Kidney epithelial cell (primary cell): ENCODE measurements at regions not wholly inside any gene's neighbourhood (a gene's known extent, or its start where the extent isn't known, plus 50 kb on each side); places are given as distances from the start of the nearest gene placed in this dataset.
A peak's percentile ranks its signal among the peaks of the same experiment; 100 is the strongest.

Source experiments
- DNase-seq: peaks from one replicate; pipeline ENCODE4 v3.0.0-alpha.2; 2010; ENCODE audit warnings: low read depth
- H3K27me3 ChIP-seq: 2 replicates; pipeline ENCODE4 v1.6.0; 2011; ENCODE audit warnings: low read length; ENCODE audit not compliant: control insufficient read depth, insufficient read depth
- H3K36me3 ChIP-seq: 2 replicates; pipeline ENCODE4 v1.5.1; 2011; ENCODE audit warnings: low read length; ENCODE audit not compliant: control insufficient read depth, insufficient read depth
- H3K4me3 ChIP-seq: 2 replicates; pipeline ENCODE4 v1.5.1; 2011; ENCODE audit warnings: low read depth, mild to moderate bottlenecking, control low read depth, low read length
- TF ChIP-seq, protein P1 (sequence below): IDR thresholded peaks from 2 replicates; pipeline ENCODE4 v1.5.1; 2011; ENCODE audit warnings: mild to moderate bottlenecking, moderate library complexity, low read length, control low read depth, inconsistent platforms; ENCODE audit not compliant: insufficient read depth, poor library complexity, severe bottlenecking

DNA sequence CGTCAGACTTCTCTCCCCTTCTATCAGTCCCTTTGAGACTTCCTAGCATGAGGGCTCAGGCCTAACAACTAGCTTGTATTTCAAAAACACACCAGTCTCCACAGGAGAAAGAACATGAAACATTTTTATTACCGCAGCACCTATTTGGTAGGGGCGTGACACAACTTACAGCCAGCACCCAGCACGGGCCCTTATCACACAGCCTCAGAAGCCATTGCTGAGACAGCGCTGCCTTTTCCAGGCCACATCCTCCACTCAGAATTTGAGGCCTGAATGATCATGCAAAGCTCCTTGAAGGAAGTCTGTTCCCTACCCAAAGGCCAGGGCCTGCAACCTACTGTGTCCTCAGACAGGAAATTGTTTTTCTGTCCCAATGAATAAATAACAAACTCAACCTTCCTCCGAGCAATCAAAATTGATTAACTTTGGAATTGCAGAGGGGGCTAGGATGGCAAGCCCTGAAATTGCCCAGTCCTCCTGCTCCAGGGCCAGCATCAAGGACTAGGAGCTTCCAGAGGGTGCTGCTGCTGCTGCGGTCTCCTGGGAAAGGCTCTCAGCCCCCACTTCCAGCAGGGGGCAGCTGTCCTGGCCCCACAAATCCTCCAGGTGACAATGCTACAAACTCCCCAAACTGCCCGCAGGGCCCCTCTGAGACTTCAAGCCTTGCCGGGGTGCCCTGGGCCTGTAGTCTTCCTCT lies 94.3 kb upstream of the GALNT2 start:
- no peak overlapping the region for H3K4me3 ChIP-seq
- DNase-seq = no peak
- H3K27me3 ChIP-seq = no peaks in the 10 kb centered on the region
- no peaks in the 10 kb centered on the region for H3K36me3 ChIP-seq
- TF ChIP-seq, protein P1, sequence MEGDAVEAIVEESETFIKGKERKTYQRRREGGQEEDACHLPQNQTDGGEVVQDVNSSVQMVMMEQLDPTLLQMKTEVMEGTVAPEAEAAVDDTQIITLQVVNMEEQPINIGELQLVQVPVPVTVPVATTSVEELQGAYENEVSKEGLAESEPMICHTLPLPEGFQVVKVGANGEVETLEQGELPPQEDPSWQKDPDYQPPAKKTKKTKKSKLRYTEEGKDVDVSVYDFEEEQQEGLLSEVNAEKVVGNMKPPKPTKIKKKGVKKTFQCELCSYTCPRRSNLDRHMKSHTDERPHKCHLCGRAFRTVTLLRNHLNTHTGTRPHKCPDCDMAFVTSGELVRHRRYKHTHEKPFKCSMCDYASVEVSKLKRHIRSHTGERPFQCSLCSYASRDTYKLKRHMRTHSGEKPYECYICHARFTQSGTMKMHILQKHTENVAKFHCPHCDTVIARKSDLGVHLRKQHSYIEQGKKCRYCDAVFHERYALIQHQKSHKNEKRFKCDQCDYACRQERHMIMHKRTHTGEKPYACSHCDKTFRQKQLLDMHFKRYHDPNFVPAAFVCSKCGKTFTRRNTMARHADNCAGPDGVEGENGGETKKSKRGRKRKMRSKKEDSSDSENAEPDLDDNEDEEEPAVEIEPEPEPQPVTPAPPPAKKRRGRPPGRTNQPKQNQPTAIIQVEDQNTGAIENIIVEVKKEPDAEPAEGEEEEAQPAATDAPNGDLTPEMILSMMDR = peak; percentile 21

DNA sequence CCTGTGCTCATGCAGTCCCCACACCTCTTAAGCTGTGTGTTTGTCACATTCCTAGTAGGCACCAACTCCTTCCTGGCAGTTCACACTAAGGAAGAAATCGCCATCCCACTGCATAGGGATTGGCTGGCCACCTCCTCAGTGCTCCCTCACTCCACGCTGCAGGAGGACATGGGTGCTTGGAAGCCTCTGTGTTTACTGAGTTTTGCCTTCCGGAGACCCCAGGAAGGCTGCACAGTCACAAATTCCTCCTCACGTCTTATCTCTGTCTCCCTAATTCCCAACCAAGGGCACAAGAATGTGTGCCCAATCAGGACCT lies 93.8 kb upstream of the GALNT2 start:
- Histone ChIP-seq H3K27me3 (no peaks in the 10 kb centered on the region), H3K4me3 (no peak overlapping the region), H3K36me3 (no peaks in the 10 kb centered on the region)
- DNase-seq = no peak
- TF ChIP-seq, protein P1 = no peak

DNA sequence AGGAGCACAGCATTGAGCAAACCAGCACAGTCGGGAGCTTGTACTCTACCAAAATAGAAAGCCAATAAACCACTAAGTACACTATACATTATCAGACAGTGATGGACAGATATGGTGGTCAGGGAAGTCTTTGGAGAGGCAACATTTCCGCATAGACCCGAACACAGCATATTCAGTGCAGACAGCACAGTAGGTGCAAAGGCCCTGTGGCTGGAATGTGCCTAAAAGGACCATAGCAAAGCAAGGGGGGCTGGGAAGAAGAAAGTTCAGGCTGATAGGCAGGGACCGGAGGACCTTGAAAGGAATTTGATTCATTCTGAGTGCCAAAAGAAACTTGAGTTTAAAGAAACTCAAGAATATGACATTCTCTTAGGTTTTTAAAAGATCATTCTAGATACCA lies 92.0 kb upstream of the GALNT2 start:
- H3K27me3 ChIP-seq = no peaks in the 10 kb centered on the region
- DNase-seq = no peak
- H3K36me3 ChIP-seq = no peaks in the 10 kb centered on the region
- TF ChIP-seq, protein P1 = no peak
- no peak overlapping the region for H3K4me3 ChIP-seq

DNA sequence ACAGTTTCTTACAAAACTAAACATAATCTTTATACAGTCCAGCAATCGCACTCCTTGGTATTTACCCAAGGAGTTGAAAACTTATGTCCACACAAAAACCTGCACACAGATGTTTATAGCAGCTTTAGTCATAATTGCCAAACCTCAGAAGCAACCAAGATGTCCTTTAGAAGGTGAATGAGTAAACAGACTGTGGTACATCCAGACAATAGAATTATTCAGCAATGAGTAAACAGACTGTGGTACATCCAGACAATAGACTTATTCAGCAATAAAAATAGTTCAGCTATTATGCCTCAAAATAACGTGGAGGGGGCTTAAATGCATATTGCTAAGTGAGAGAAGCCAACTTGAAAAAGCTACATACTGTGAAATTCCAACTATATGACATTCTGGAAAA lies 87.0 kb upstream of the GALNT2 start:
- Histone ChIP-seq H3K36me3 (no peaks in the 10 kb centered on the region), H3K4me3 (no peak overlapping the region), H3K27me3 (no peaks in the 10 kb centered on the region)
- peak; percentile 12 for DNase-seq
- TF ChIP-seq, protein P1 = no peak

DNA sequence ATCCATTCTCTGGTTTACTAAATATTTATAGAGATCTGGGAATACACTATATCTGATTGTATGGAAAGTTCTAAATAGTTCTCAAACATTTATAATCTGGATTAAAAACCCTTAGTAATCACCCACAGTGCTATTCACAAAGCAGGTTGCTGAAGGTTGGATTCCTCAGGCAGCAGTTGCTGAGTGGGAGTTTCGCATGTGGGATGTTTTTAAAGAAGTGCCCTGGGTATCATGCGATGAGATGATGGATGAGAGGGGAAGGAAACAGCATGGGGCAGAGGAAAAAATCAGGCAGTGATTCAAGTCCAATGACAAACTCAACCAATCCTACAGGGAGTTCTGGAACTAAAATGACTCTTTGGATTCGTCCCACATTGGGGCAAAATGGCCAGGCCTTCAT lies 85.3 kb upstream of the GALNT2 start:
- no peak for DNase-seq
- Histone ChIP-seq H3K27me3 (no peaks in the 10 kb centered on the region), H3K36me3 (no peaks in the 10 kb centered on the region), H3K4me3 (no peak overlapping the region)
- TF ChIP-seq, protein P1 = no peak

DNA sequence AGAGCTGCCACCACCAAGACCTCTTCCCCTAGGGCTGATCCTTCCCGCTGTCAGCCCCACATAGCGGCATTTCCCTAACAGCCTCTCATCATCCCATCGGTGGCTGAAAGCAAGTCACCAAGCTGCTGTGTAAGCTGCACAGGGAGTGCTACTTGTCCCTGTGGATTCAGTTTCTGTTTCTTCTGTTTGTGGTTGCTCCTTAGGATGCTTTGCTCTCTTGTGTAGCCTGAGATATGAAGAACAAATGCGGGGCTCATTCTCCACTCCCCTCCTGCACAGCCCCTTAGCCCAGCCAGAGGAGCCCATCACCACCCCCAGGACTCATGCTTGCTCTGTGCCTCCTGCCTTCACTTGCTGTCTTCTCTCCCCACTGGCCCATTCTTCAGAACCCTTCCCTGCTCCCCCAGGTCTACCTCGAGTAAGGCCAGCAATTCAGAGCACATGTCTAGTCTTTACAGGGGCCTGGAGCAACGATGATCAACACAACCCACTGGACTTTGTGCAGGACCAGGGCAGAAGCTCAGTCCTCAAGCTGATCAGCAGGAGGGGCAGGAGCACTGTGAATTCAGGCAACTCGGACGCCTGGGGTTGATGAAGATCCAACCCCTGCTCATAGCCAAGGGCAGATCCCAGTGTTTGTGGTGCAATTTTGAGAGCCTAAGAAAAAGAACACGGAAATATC lies 82.6 kb upstream of the GALNT2 start:
- no peaks in the 10 kb centered on the region for H3K36me3 ChIP-seq
- H3K4me3 ChIP-seq = no peak overlapping the region
- no peaks in the 10 kb centered on the region for H3K27me3 ChIP-seq
- no peak for DNase-seq
- TF ChIP-seq, protein P1 = no peak
